HG02970 (cell line): ENCODE measurements at regions not wholly inside any gene's neighbourhood (a gene's known extent, or its start where the extent isn't known, plus 50 kb on each side); places are given as distances from the start of the nearest gene placed in this dataset.
"Not testable (repeated sequence)": the region's sequence is repeated elsewhere in the genome, so short reads cannot be mapped to it uniquely, and the experiment has no call there.

Source experiments
- ATAC-seq: cut with Tn5 transposase; IDR thresholded peaks from one replicate; pipeline ENCODE4 v1.9.1; 2021; ENCODE audit warnings: mild to moderate bottlenecking, moderate library complexity, moderate number of reproducible peaks; ENCODE audit not compliant: unreplicated experiment, low FRiP score

GRCh38 chr17:70369391-70369790, 200.1 kb downstream of the KCNJ2 start:
- ATAC-seq: no peak

- no peak for ATAC-seq
These were observed 201.5 kb downstream of the KCNJ2 start for GRCh38 chr17:70370816-70371215.

- no peak for ATAC-seq
These were observed 204.0 kb downstream of the KCNJ2 start for GRCh38 chr17:70373369-70373768.

- ATAC-seq: no peak
These were observed 205.2 kb downstream of the KCNJ2 start for GRCh38 chr17:70374496-70374895.

- no peak for ATAC-seq
These were observed 206.1 kb downstream of the KCNJ2 start for GRCh38 chr17:70375406-70375805.

GRCh38 chr17:70375813-70376770, 206.8 kb downstream of the KCNJ2 start:
- no peak for ATAC-seq

GRCh38 chr17:70377654-70378053, 208.3 kb downstream of the KCNJ2 start:
- ATAC-seq: no peak

- no peak for ATAC-seq
These were observed 208.7 kb downstream of the KCNJ2 start for GRCh38 chr17:70378076-70378475.

- no peak for ATAC-seq
These were observed 210.6 kb downstream of the KCNJ2 start for GRCh38 chr17:70379945-70380344.

- ATAC-seq: not testable (repeated sequence)
These were observed 212.6 kb downstream of the KCNJ2 start for GRCh38 chr17:70381916-70382315.

GRCh38 chr17:70388326-70388725, 219.0 kb downstream of the KCNJ2 start:
- no peak for ATAC-seq

- not testable (repeated sequence) for ATAC-seq
These were observed 220.0 kb downstream of the KCNJ2 start for GRCh38 chr17:70389232-70389757.

- ATAC-seq: no peak
These were observed 220.7 kb downstream of the KCNJ2 start for GRCh38 chr17:70390049-70390448.

- no peak for ATAC-seq
These were observed 225.3 kb downstream of the KCNJ2 start for GRCh38 chr17:70394473-70395232.

GRCh38 chr17:70405492-70406220, 236.3 kb downstream of the KCNJ2 start:
- no peak for ATAC-seq

GRCh38 chr17:70407506-70407905, 238.2 kb downstream of the KCNJ2 start:
- no peak for ATAC-seq

GRCh38 chr17:70408768-70409167, 239.4 kb downstream of the KCNJ2 start:
- no peak for ATAC-seq

GRCh38 chr17:70414300-70414699, 245.0 kb downstream of the KCNJ2 start:
- no peak for ATAC-seq

- no peak for ATAC-seq
These were observed 251.6 kb downstream of the KCNJ2 start for GRCh38 chr17:70420861-70421445.

- no peak for ATAC-seq
These were observed 253.5 kb downstream of the KCNJ2 start for GRCh38 chr17:70422862-70423261.
